ENCODE measurements at regions not wholly inside any gene's neighbourhood (a gene's known extent, or its start where the extent isn't known, plus 50 kb on each side); places are given as distances from the start of the nearest gene placed in this dataset.
A peak's percentile ranks its signal among the peaks of the same experiment; 100 is the strongest.

DNA sequence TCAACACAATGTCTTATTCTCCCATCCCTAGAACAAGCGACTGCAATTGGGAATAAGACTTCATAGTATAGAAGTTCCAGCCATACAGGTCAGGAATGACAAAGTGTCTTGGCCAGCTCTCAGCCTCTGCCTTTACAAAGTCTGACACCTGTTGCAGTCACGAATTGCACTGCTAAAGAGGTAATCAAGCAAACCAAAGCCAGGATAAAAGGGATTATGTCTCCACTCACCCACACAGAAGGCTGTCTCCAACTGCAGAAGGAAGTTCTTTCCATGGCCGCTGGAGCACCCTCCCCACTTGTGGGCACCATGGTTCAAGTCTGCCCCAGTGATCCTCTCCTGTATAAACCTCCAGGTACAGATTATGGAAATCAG, 114.8 kb upstream of the PKDCC start:
- Histone ChIP-seq H3K79me1 (ENCODE audit: low read depth, low read length) (no peaks in the 10 kb centered on the region), H3K27me3 (ENCODE audit: control insufficient read depth in 3 of 3, insufficient read depth in 3 of 3, low read depth in 1 of 3, low read length in 3 of 3) (no peaks in the 10 kb centered on the region), H4K8ac (ENCODE audit: low read depth, low read length) (no peak overlapping the region), H2AFZ (ENCODE audit: low read length) (no peak overlapping the region), H3K9me3 (replicated peaks in 1 of 2; ENCODE audit: control insufficient read depth in 2 of 2, insufficient read depth in 1 of 2, low read depth in 1 of 2, low read length in 2 of 2) (peaks cover 0 to 2% of the 10 kb centered on the region in 2 donors), H4K91ac (ENCODE audit: low read depth, low read length, poor library complexity) (no peak overlapping the region), H3K14ac (ENCODE audit: low read length) (no peak overlapping the region), H3K4me2 (ENCODE audit: insufficient read depth, low read length, poor library complexity, severe bottlenecking) (no peak overlapping the region), H3K9ac (ENCODE audit: low read depth, low read length, poor library complexity) (no peak overlapping the region), H2AK5ac (ENCODE audit: low read depth, low read length) (no peak overlapping the region), H3K4me1 (ENCODE audit: control insufficient read depth in 2 of 2, insufficient read depth in 1 of 2, low read depth in 1 of 2, low read length in 2 of 2) (peaks cover 11 to 21% of the 10 kb centered on the region in 2 donors), H2BK5ac (ENCODE audit: low read length) (no peak overlapping the region), H3K27ac (replicated peaks; ENCODE audit: low read length) (no peak overlapping the region), H3K36me3 (replicated peaks in 1 of 2; ENCODE audit: control insufficient read depth in 2 of 2, insufficient read depth in 2 of 2, low read length in 2 of 2) (no peaks in the 10 kb centered on the region), H3K4me3 (ENCODE audit: low read length in 2 of 2) (no peak overlapping the region), H3K18ac (ENCODE audit: low read length) (no peak overlapping the region), H3K23ac (ENCODE audit: low read depth, low read length, poor library complexity) (no peak overlapping the region), H3K4ac (ENCODE audit: low read length) (no peak overlapping the region), H2BK12ac (ENCODE audit: low read length) (no peak overlapping the region), H2BK15ac (ENCODE audit: low read length) (no peak overlapping the region), H2BK120ac (ENCODE audit: low read depth, low read length) (no peak overlapping the region)
- no CpG with 5 or more reads among the region's 3 CpGs for WGBS, 2 donors (ENCODE audit: extremely low coverage in 2 of 2, insufficient read length in 2 of 2, insufficient replicate concordance in 1 of 2)
- DNase-seq (ENCODE audit: low spot score), result no peak

DNA sequence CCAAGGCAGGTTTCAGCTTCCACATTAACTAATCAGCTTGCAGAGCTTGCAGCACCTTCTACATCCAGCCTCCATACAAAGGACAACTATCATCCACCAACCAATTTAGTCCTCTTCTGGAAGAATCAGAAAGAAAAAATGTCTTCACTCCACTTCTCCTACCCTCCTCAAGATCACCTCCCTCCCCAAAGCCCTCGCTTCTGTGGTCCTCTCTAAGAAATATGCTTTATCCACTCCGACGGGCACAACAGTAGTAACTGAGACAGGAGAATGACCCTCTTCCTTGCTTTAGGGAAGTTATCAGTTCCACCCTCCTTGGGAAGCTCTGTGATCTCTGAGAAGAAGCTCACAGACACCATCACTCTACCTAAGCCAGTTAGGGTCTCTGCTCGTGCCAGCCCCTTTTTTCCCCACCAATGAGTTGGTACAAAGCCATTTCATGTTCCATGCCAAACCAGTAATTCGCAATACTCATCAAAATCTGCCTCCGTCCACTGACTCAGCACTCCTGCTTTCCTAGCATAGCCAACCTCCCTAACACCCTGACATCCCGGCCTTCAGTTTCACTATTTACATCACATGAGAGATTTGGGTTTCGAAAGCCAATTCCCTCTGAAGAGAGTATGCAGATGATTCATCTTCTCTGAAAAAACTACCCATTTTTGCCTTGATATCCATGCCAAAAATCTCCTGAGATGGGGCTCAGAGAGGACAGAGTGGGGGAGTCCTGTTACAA, 114.1 kb upstream of the PKDCC start:
- no peak overlapping the region for H2AK5ac ChIP-seq (ENCODE audit: low read depth, low read length)
- H3K4ac ChIP-seq (ENCODE audit: low read length), result no peak overlapping the region
- no peak overlapping the region for H3K4me3 ChIP-seq (ENCODE audit: low read length in 2 of 2)
- no peak overlapping the region for H2AFZ ChIP-seq (ENCODE audit: low read length)
- H3K18ac ChIP-seq (ENCODE audit: low read length), result no peak overlapping the region
- no peaks in the 10 kb centered on the region for H3K27me3 ChIP-seq (ENCODE audit: control insufficient read depth in 3 of 3, insufficient read depth in 3 of 3, low read depth in 1 of 3, low read length in 3 of 3)
- no peak overlapping the region for H3K27ac ChIP-seq (replicated peaks; ENCODE audit: low read length)
- peaks cover 18 to 27% of the 10 kb centered on the region in 2 donors for H3K4me1 ChIP-seq (ENCODE audit: control insufficient read depth in 2 of 2, insufficient read depth in 1 of 2, low read depth in 1 of 2, low read length in 2 of 2)
- H4K8ac ChIP-seq (ENCODE audit: low read depth, low read length), result no peak overlapping the region
- H3K14ac ChIP-seq (ENCODE audit: low read length), result no peak overlapping the region
- H3K9me3 ChIP-seq (replicated peaks in 1 of 2; ENCODE audit: control insufficient read depth in 2 of 2, insufficient read depth in 1 of 2, low read depth in 1 of 2, low read length in 2 of 2), result peaks cover 0 to 2% of the 10 kb centered on the region in 2 donors
- H3K79me1 ChIP-seq (ENCODE audit: low read depth, low read length), result no peaks in the 10 kb centered on the region
- H3K36me3 ChIP-seq (replicated peaks in 1 of 2; ENCODE audit: control insufficient read depth in 2 of 2, insufficient read depth in 2 of 2, low read length in 2 of 2), result no peaks in the 10 kb centered on the region
- no peak overlapping the region for H3K9ac ChIP-seq (ENCODE audit: low read depth, low read length, poor library complexity)
- DNase-seq (ENCODE audit: low spot score), result no peak
- H4K91ac ChIP-seq (ENCODE audit: low read depth, low read length, poor library complexity), result no peak overlapping the region
- WGBS, 2 donors (ENCODE audit: extremely low coverage in 2 of 2, insufficient read length in 2 of 2, insufficient replicate concordance in 1 of 2), result no CpG with 5 or more reads among the region's 8 CpGs
- no peak overlapping the region for H3K23ac ChIP-seq (ENCODE audit: low read depth, low read length, poor library complexity)
- H2BK12ac ChIP-seq (ENCODE audit: low read length), result no peak overlapping the region
- peak overlapping the region; percentile 72 for H2BK15ac ChIP-seq (ENCODE audit: low read length)
- H2BK5ac ChIP-seq (ENCODE audit: low read length), result no peak overlapping the region
- no peak overlapping the region for H3K4me2 ChIP-seq (ENCODE audit: insufficient read depth, low read length, poor library complexity, severe bottlenecking)
- no peak overlapping the region for H2BK120ac ChIP-seq (ENCODE audit: low read depth, low read length)

DNA sequence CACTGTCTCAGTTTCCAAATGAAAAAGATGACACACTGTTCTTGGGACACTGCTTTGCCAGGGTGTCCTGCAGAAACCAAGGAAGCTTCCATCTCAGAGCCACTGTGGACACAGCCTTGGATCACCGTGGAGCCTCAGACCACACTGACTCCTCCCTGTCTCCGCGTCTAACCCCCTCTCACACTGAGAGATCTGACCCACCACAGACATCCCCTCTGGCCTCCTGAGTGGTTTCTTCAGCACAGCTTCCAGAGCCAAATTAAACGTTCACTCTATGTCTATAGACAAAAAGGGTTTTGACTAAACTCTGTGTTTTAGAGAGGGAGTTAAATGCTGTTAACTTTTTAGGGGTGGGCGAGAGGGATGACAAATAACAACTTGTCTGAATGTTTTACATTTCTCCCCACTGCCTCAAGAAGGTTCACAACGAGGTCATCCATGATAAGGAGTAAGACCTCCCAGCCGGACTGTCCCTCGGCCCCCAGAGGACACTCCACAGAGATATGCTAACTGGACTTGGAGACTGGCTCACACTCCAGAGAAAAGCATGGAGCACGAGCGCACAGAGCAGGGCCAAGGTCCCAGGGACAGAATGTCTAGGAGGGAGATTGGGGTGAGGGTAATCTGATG, 113.4 kb upstream of the PKDCC start:
- Histone ChIP-seq H2BK5ac (ENCODE audit: low read length) (no peak overlapping the region), H3K4ac (ENCODE audit: low read length) (no peak overlapping the region), H4K91ac (ENCODE audit: low read depth, low read length, poor library complexity) (no peak overlapping the region), H3K18ac (ENCODE audit: low read length) (no peak overlapping the region), H3K23ac (ENCODE audit: low read depth, low read length, poor library complexity) (no peak overlapping the region), H2BK15ac (ENCODE audit: low read length) (peak overlapping the region; percentile 72), H3K27me3 (ENCODE audit: control insufficient read depth in 3 of 3, insufficient read depth in 3 of 3, low read depth in 1 of 3, low read length in 3 of 3) (no peaks in the 10 kb centered on the region), H3K9ac (ENCODE audit: low read depth, low read length, poor library complexity) (no peak overlapping the region), H2BK120ac (ENCODE audit: low read depth, low read length) (no peak overlapping the region), H3K4me2 (ENCODE audit: insufficient read depth, low read length, poor library complexity, severe bottlenecking) (no peak overlapping the region), H3K27ac (replicated peaks; ENCODE audit: low read length) (no peak overlapping the region), H4K8ac (ENCODE audit: low read depth, low read length) (no peak overlapping the region), H3K36me3 (replicated peaks in 1 of 2; ENCODE audit: control insufficient read depth in 2 of 2, insufficient read depth in 2 of 2, low read length in 2 of 2) (no peaks in the 10 kb centered on the region), H3K4me1 (ENCODE audit: control insufficient read depth in 2 of 2, insufficient read depth in 1 of 2, low read depth in 1 of 2, low read length in 2 of 2) (peaks cover 19 to 34% of the 10 kb centered on the region in 2 donors), H3K9me3 (replicated peaks in 1 of 2; ENCODE audit: control insufficient read depth in 2 of 2, insufficient read depth in 1 of 2, low read depth in 1 of 2, low read length in 2 of 2) (peaks cover 0 to 2% of the 10 kb centered on the region in 2 donors), H2AK5ac (ENCODE audit: low read depth, low read length) (no peak overlapping the region), H2AFZ (ENCODE audit: low read length) (no peak overlapping the region), H3K14ac (ENCODE audit: low read length) (no peak overlapping the region), H2BK12ac (ENCODE audit: low read length) (no peak overlapping the region), H3K4me3 (ENCODE audit: low read length in 2 of 2) (no peak overlapping the region), H3K79me1 (ENCODE audit: low read depth, low read length) (no peaks in the 10 kb centered on the region)
- no peak for DNase-seq (ENCODE audit: low spot score)
- WGBS, 2 donors (ENCODE audit: extremely low coverage in 2 of 2, insufficient read length in 2 of 2, insufficient replicate concordance in 1 of 2), result no CpG with 5 or more reads among the region's 10 CpGs

DNA sequence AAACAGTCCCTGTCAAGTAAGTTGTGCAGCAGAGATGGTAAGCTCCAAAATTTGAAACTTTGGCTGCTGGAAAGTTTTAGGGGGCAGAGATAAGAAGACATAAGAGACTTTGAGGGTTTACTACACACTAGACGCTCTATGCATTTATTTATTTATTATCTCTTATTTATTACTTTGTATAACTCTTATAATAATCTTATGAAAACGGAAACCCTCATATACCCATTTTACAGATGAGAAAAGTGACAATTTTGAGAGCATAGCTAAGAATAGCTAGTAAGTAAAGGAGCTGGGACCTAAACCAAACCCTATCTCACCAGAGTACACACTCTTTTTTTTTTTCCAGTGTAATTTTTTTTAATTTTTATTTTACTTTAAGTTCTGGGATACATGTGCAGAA, 112.8 kb upstream of the PKDCC start:
- Histone ChIP-seq H4K8ac (ENCODE audit: low read depth, low read length) (no peak overlapping the region), H4K91ac (ENCODE audit: low read depth, low read length, poor library complexity) (no peak overlapping the region), H2BK12ac (ENCODE audit: low read length) (no peak overlapping the region), H2AK5ac (ENCODE audit: low read depth, low read length) (no peak overlapping the region), H3K9me3 (replicated peaks in 1 of 2; ENCODE audit: control insufficient read depth in 2 of 2, insufficient read depth in 1 of 2, low read depth in 1 of 2, low read length in 2 of 2) (peaks cover 0 to 2% of the 10 kb centered on the region in 2 donors), H3K27ac (replicated peaks; ENCODE audit: low read length) (no peak overlapping the region), H3K23ac (ENCODE audit: low read depth, low read length, poor library complexity) (no peak overlapping the region), H3K14ac (ENCODE audit: low read length) (no peak overlapping the region), H3K4me2 (ENCODE audit: insufficient read depth, low read length, poor library complexity, severe bottlenecking) (no peak overlapping the region), H3K4me1 (ENCODE audit: control insufficient read depth in 2 of 2, insufficient read depth in 1 of 2, low read depth in 1 of 2, low read length in 2 of 2) (peaks cover 19 to 36% of the 10 kb centered on the region in 2 donors), H3K4me3 (ENCODE audit: low read length in 2 of 2) (no peak overlapping the region), H2BK5ac (ENCODE audit: low read length) (no peak overlapping the region), H2BK15ac (ENCODE audit: low read length) (no peak overlapping the region), H3K36me3 (replicated peaks in 1 of 2; ENCODE audit: control insufficient read depth in 2 of 2, insufficient read depth in 2 of 2, low read length in 2 of 2) (no peaks in the 10 kb centered on the region), H3K9ac (ENCODE audit: low read depth, low read length, poor library complexity) (no peak overlapping the region), H3K4ac (ENCODE audit: low read length) (no peak overlapping the region), H2BK120ac (ENCODE audit: low read depth, low read length) (no peak overlapping the region), H3K18ac (ENCODE audit: low read length) (no peak overlapping the region), H3K79me1 (ENCODE audit: low read depth, low read length) (no peaks in the 10 kb centered on the region), H2AFZ (ENCODE audit: low read length) (no peak overlapping the region), H3K27me3 (ENCODE audit: control insufficient read depth in 3 of 3, insufficient read depth in 3 of 3, low read depth in 1 of 3, low read length in 3 of 3) (no peaks in the 10 kb centered on the region)
- no CpG with 5 or more reads among the region's 2 CpGs for WGBS, 2 donors (ENCODE audit: extremely low coverage in 2 of 2, insufficient read length in 2 of 2, insufficient replicate concordance in 1 of 2)
- no peak for DNase-seq (ENCODE audit: low spot score)
